Astrocyte (in vitro differentiated cells and primary cell): ENCODE measurements at regions not wholly inside any gene's neighbourhood (a gene's known extent, or its start where the extent isn't known, plus 50 kb on each side); places are given as distances from the start of the nearest gene placed in this dataset.

Experiments
- DNase-seq: peaks from one replicate; pipeline ENCODE4 v3.0.0-alpha.2; 2010; ENCODE audit warnings: low read depth
- FAIRE-seq: peaks from 2 replicates; lab custom pipeline; 2011; peaks lifted over from hg19 to GRCh38; lab: Jason Lieb, UNC
- H2AFZ ChIP-seq: 2 replicates; pipeline ENCODE4 v1.6.0; 2012; ENCODE audit warnings: low read depth, low read length, inconsistent platforms
- H3K27ac ChIP-seq: 2 replicates; pipeline ENCODE4 v1.5.1; 2011; ENCODE audit warnings: low read depth, low read length, inconsistent platforms
- H3K27me3 ChIP-seq: 2 replicates; pipeline ENCODE4 v1.6.0; 2011; ENCODE audit warnings: low read length, inconsistent platforms; ENCODE audit not compliant: insufficient read depth
- H3K36me3 ChIP-seq: 2 replicates; pipeline ENCODE4 v1.5.1; 2011; ENCODE audit warnings: low read length, inconsistent platforms; ENCODE audit not compliant: insufficient read depth
- H3K4me1 ChIP-seq: 2 replicates; pipeline ENCODE4 v1.5.1; 2011; ENCODE audit warnings: low read length, inconsistent platforms; ENCODE audit not compliant: insufficient read depth
- H3K4me2 ChIP-seq: 2 replicates; pipeline ENCODE4 v1.6.0; 2012; ENCODE audit warnings: low read length, inconsistent platforms
- H3K4me3 ChIP-seq: 2 replicates; pipeline ENCODE4 v1.5.1; 2011; ENCODE audit warnings: low read depth, mild to moderate bottlenecking, low read length, inconsistent platforms; ENCODE audit not compliant: insufficient read depth
- H3K79me2 ChIP-seq: 2 replicates; pipeline ENCODE4 v1.6.0; 2012; ENCODE audit warnings: mild to moderate bottlenecking, low read length, inconsistent platforms; ENCODE audit not compliant: insufficient read depth
- H3K9ac ChIP-seq: 2 replicates; pipeline ENCODE4 v1.6.0; 2012; ENCODE audit warnings: mild to moderate bottlenecking, low read length, inconsistent platforms
- H3K9me3 ChIP-seq: 2 replicates; pipeline ENCODE4 v1.5.1; 2012; ENCODE audit warnings: low read depth, mild to moderate bottlenecking, low read length, inconsistent platforms; ENCODE audit not compliant: insufficient read depth
- H4K20me1 ChIP-seq: 2 replicates; pipeline ENCODE4 v1.6.0; 2012; ENCODE audit warnings: low read length, inconsistent platforms; ENCODE audit not compliant: insufficient read depth
- H3K27ac Mint-ChIP-seq: one replicate; pipeline ENCODE4 v1.8.0; 2021; ENCODE audit warnings: mild to moderate bottlenecking, mixed read lengths; ENCODE audit not compliant: unreplicated experiment
- H3K27me3 Mint-ChIP-seq: one replicate; pipeline ENCODE4 v1.8.0; 2021; ENCODE audit warnings: low read depth, mixed read lengths; ENCODE audit not compliant: unreplicated experiment
- H3K36me3 Mint-ChIP-seq: one replicate; pipeline ENCODE4 v1.8.0; 2021; ENCODE audit warnings: low read depth, mixed read lengths; ENCODE audit not compliant: unreplicated experiment
- H3K4me1 Mint-ChIP-seq: one replicate; pipeline ENCODE4 v1.8.0; 2021; ENCODE audit warnings: low read depth, mixed read lengths; ENCODE audit not compliant: unreplicated experiment
- H3K4me3 Mint-ChIP-seq: one replicate; pipeline ENCODE4 v1.8.0; 2021; ENCODE audit warnings: mild to moderate bottlenecking, moderate library complexity, mixed read lengths; ENCODE audit not compliant: unreplicated experiment
- H3K9me3 Mint-ChIP-seq: one replicate; pipeline ENCODE4 v1.8.0; 2021; ENCODE audit warnings: mild to moderate bottlenecking, mixed read lengths; ENCODE audit not compliant: unreplicated experiment
- EZH2 ChIP-seq: IDR thresholded peaks from 2 replicates; pipeline ENCODE4 v1.6.1; 2012; ENCODE audit warnings: mild to moderate bottlenecking, low read length, inconsistent platforms; ENCODE audit not compliant: insufficient read depth
- TF ChIP-seq, protein P1 (sequence below): IDR thresholded peaks from 2 replicates; pipeline ENCODE4 v1.5.1; 2011; ENCODE audit warnings: low read depth, mild to moderate bottlenecking, inconsistent platforms, low read length, moderate library complexity; ENCODE audit not compliant: insufficient read depth

DNA sequence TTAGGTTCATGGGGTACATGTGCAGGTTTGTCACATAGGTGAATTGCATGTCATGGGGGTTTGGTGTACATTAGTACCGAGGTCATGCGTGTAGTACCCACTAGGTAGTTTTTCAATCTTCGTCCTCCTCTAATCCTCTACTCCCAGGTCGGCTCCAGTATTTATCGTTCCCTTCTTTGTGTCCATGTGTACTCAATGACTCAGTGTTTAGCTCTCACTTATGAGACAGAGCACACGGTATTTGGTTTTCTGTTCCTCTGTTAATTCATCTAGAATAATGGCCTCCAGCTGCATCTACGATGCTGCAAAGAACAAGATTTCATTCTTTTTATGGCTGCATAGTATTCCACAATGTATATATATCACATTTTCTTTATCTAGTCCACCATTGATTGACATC lies 850.9 kb upstream of the MDGA2 start:
- no peak overlapping the region for H3K27ac Mint-ChIP-seq
- no peaks in the 10 kb centered on the region for H3K27me3 Mint-ChIP-seq
- DNase-seq, result no peak
- no peaks in the 10 kb centered on the region for H3K9me3 Mint-ChIP-seq
- no peaks in the 10 kb centered on the region for H3K4me1 Mint-ChIP-seq
- no peak for FAIRE-seq
- no peak overlapping the region for H3K4me3 ChIP-seq
- no peaks in the 10 kb centered on the region for H3K27me3 ChIP-seq
- H2AFZ ChIP-seq, result no peak overlapping the region
- H3K4me1 ChIP-seq, result no peaks in the 10 kb centered on the region
- TF ChIP-seq, protein P1, sequence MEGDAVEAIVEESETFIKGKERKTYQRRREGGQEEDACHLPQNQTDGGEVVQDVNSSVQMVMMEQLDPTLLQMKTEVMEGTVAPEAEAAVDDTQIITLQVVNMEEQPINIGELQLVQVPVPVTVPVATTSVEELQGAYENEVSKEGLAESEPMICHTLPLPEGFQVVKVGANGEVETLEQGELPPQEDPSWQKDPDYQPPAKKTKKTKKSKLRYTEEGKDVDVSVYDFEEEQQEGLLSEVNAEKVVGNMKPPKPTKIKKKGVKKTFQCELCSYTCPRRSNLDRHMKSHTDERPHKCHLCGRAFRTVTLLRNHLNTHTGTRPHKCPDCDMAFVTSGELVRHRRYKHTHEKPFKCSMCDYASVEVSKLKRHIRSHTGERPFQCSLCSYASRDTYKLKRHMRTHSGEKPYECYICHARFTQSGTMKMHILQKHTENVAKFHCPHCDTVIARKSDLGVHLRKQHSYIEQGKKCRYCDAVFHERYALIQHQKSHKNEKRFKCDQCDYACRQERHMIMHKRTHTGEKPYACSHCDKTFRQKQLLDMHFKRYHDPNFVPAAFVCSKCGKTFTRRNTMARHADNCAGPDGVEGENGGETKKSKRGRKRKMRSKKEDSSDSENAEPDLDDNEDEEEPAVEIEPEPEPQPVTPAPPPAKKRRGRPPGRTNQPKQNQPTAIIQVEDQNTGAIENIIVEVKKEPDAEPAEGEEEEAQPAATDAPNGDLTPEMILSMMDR, result no peak
- no peak for TF ChIP-seq EZH2
- H3K9ac ChIP-seq, result no peak overlapping the region
- no peak overlapping the region for H3K27ac ChIP-seq
- H3K79me2 ChIP-seq, result no peaks in the 10 kb centered on the region
- H3K9me3 ChIP-seq, result no peaks in the 10 kb centered on the region
- H3K36me3 ChIP-seq, result no peaks in the 10 kb centered on the region
- H4K20me1 ChIP-seq, result no peaks in the 10 kb centered on the region
- H3K4me2 ChIP-seq, result no peak overlapping the region
- no peak overlapping the region for H3K4me3 Mint-ChIP-seq
- H3K36me3 Mint-ChIP-seq, result no peaks in the 10 kb centered on the region

DNA sequence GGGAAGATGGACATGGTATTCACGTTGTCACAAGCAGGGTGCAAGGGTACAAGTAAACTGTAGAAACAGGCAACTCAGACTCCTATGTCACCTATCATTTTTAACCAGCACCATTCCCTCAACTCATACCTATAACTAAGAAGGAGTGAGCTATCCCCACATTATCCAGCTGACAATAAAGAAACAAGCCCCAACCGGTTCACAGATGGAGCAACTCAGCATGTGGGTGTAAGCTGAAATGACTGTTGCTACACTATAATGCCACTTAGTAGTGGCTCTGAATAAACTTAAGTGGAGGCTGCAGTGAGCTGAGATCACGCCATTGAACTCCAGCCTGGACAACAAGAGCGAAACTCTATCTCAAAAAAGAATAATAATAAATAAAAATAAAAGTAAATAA lies 829.5 kb upstream of the MDGA2 start:
- FAIRE-seq (no peak), DNase-seq (no peak)

DNA sequence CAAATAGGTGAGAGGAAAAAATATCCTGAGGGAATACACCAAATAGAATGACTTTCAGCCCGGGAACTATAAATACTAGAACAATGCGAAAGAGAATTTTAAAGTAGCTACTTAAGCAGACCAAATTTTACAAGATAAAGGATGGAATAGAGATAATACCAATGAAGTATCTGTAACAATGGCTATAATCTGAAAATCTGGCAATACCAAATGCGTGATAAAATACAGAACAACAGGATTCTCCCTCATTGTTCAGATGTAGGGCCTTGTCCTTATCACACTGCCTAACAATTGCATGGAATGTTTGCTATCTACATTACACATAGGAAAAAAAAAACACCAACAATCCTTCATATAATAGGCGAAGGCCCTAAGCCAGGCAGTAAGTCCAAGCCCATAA lies 815.4 kb upstream of the MDGA2 start:
- no peaks in the 10 kb centered on the region for H3K9me3 ChIP-seq
- no peak for DNase-seq

More for the DNA sequence above, 829.5 kb upstream of the MDGA2 start:
- H3K4me3 ChIP-seq, result no peak overlapping the region
- H3K79me2 ChIP-seq, result no peaks in the 10 kb centered on the region
- H3K27me3 ChIP-seq, result no peaks in the 10 kb centered on the region
- H3K36me3 Mint-ChIP-seq, result no peaks in the 10 kb centered on the region
- H3K27me3 Mint-ChIP-seq, result no peaks in the 10 kb centered on the region
- H3K4me1 Mint-ChIP-seq, result no peaks in the 10 kb centered on the region
- peaks cover 3% of the 10 kb centered on the region for H3K9me3 ChIP-seq
- H2AFZ ChIP-seq, result no peak overlapping the region
- no peaks in the 10 kb centered on the region for H3K9me3 Mint-ChIP-seq
- H4K20me1 ChIP-seq, result no peaks in the 10 kb centered on the region
- H3K4me2 ChIP-seq, result no peak overlapping the region
- H3K27ac ChIP-seq, result no peak overlapping the region
- H3K27ac Mint-ChIP-seq, result no peak overlapping the region
- TF ChIP-seq EZH2, result no peak
- TF ChIP-seq, protein P1, result no peak
- H3K4me3 Mint-ChIP-seq, result no peak overlapping the region
- H3K36me3 ChIP-seq, result no peaks in the 10 kb centered on the region
- H3K4me1 ChIP-seq, result no peaks in the 10 kb centered on the region
- no peak overlapping the region for H3K9ac ChIP-seq

More for the DNA sequence above, 815.4 kb upstream of the MDGA2 start:
- H3K4me1 Mint-ChIP-seq, result no peaks in the 10 kb centered on the region
- no peak overlapping the region for H3K4me3 Mint-ChIP-seq
- Histone ChIP-seq H3K27me3 (no peaks in the 10 kb centered on the region), H3K36me3 (no peaks in the 10 kb centered on the region), H3K4me3 (no peak overlapping the region), H3K9ac (no peak overlapping the region), H4K20me1 (no peaks in the 10 kb centered on the region), H3K4me1 (no peaks in the 10 kb centered on the region), H3K79me2 (no peaks in the 10 kb centered on the region), H3K4me2 (no peak overlapping the region), H2AFZ (no peak overlapping the region), H3K27ac (no peak overlapping the region)
- FAIRE-seq, result no peak
- peaks cover 1% of the 10 kb centered on the region for H3K9me3 Mint-ChIP-seq
- no peak overlapping the region for H3K27ac Mint-ChIP-seq
- H3K27me3 Mint-ChIP-seq, result no peaks in the 10 kb centered on the region
- TF ChIP-seq EZH2, result no peak
- TF ChIP-seq, protein P1, result no peak
- H3K36me3 Mint-ChIP-seq, result no peaks in the 10 kb centered on the region
